CD4-positive, alpha-beta T cell (primary cell): ENCODE measurements at regions not wholly inside any gene's neighbourhood (a gene's known extent, or its start where the extent isn't known, plus 50 kb on each side); places are given as distances from the start of the nearest gene placed in this dataset.

Experiments used
- ATAC-seq: fragments of 200-7000 bp; cut with Tn5 transposase; one replicate; pipeline ENCODE4 v1.10.0; 2022; ENCODE audit warnings: mild to moderate bottlenecking; ENCODE audit not compliant: poor library complexity
- CTCF ChIA-PET: fragments of 350-600 bp; sonication (Branson Sonifier 250); formaldehyde crosslinking; loops from one replicate; lab custom pipeline; 2021; ENCODE audit warnings: antibody characterized with exemption, inconsistent platforms; lab: Charles Lee
- POLR2A ChIA-PET: fragments of 350-600 bp; sonication (Branson Sonifier 250); formaldehyde crosslinking; loops from one replicate; lab custom pipeline; 2021; ENCODE audit warnings: antibody characterized with exemption, inconsistent platforms; lab: Charles Lee
- DNase-seq, 14 experiments: peaks; one replicate each; pipeline ENCODE4 v3.0.0-alpha.2; 2013 to 2020; ENCODE audit warnings: mixed read lengths in 2 of 14
- H3K27ac ChIP-seq, 2 donors: one replicate each; pipeline versions ENCODE4 v1.5.1 to v1.7.0; 2013; ENCODE audit warnings: low read length in 2 of 2, low read depth in 1 of 2, mild to moderate bottlenecking in 1 of 2
- H3K27me3 ChIP-seq, 2 experiments: 1 replicate in 1 of 2; 2 replicates in 1 of 2; pipeline versions ENCODE4 v1.6.1 to v1.7.0; 2013; ENCODE audit warnings: low read length in 2 of 2, control low read depth in 1 of 2, mild to moderate bottlenecking in 1 of 2, moderate library complexity in 1 of 2; ENCODE audit not compliant: insufficient read depth in 2 of 2, control insufficient read depth in 1 of 2
- H3K36me3 ChIP-seq: one replicate; pipeline ENCODE4 v1.6.1; 2013; ENCODE audit warnings: low read length, control low read depth; ENCODE audit not compliant: insufficient read depth
- H3K4me1 ChIP-seq: one replicate; pipeline ENCODE4 v1.6.1; 2013; ENCODE audit warnings: low read length, control low read depth; ENCODE audit not compliant: insufficient read depth
- H3K4me3 ChIP-seq: one replicate; pipeline ENCODE4 v1.5.1; 2013; ENCODE audit warnings: mild to moderate bottlenecking, low read length, moderate library complexity
- H3K9me3 ChIP-seq, 2 experiments: 1 replicate in 1 of 2; 2 replicates in 1 of 2; pipeline versions ENCODE4 v1.6.1 to v1.7.0; 2013; ENCODE audit warnings: low read length in 2 of 2, mild to moderate bottlenecking in 2 of 2, control low read depth in 1 of 2, moderate library complexity in 1 of 2; ENCODE audit not compliant: control insufficient read depth in 1 of 2, insufficient read depth in 1 of 2
- H3K27ac Mint-ChIP-seq: one replicate; pipeline ENCODE4 v1.8.0; 2020; ENCODE audit warnings: mixed read lengths
- H3K27me3 Mint-ChIP-seq: one replicate; pipeline ENCODE4 v1.8.0; 2021; ENCODE audit warnings: mixed read lengths
- H3K36me3 Mint-ChIP-seq: one replicate; pipeline ENCODE4 v1.8.0; 2021; ENCODE audit warnings: low read depth, mixed read lengths
- H3K4me1 Mint-ChIP-seq: one replicate; pipeline ENCODE4 v1.8.0; 2021; ENCODE audit warnings: low read depth, mixed read lengths
- H3K4me3 Mint-ChIP-seq: one replicate; pipeline ENCODE4 v1.8.0; 2020; ENCODE audit warnings: mild to moderate bottlenecking, mixed read lengths
- H3K9me3 Mint-ChIP-seq: one replicate; pipeline ENCODE4 v1.8.0; 2020; ENCODE audit warnings: mixed read lengths
- CTCF ChIP-seq: fragments of 200-600 bp; IDR thresholded peaks from one replicate; pipeline ENCODE4 v1.8.0; 2022; ENCODE audit warnings: antibody characterized with exemption, mild to moderate bottlenecking
- intact Hi-C, 2 experiments: fragments of 100-400 bp; cut with DNase I in 1 of 2; cut with micrococcal nuclease in 1 of 2; formaldehyde crosslinking; loops; one replicate each; pipeline versions ENCODE4 v1.15.1 to v1.9.0; 2023 to 2025; cut with DNase I, micrococcal nuclease

- no peak for ATAC-seq
- CTCF ChIA-PET = interaction anchor here (1.4 kb wide), 1 partner anchor 32 kb away, joined by 3 read pairs; no protein-coding TSS in a partner anchor
- H3K36me3 Mint-ChIP-seq = no peaks in the 10 kb centered on the region
Measured at GRCh38 chr4:81319657-81320056, 104.6 kb upstream of the PRKG2 start.

GRCh38 chr4:81314897-81315470 lies 100.0 kb upstream of the PRKG2 start:
- no peak overlapping the region for H3K27ac ChIP-seq
- CTCF ChIA-PET = interaction anchor here (0.6 kb wide), 1 partner anchor 646 kb away, joined by 4 read pairs; no protein-coding TSS in a partner anchor
- H3K36me3 ChIP-seq = no peaks in the 10 kb centered on the region
- Mint-ChIP-seq H3K9me3 (no peaks in the 10 kb centered on the region), H3K4me3 (no peak overlapping the region), H3K27me3 (peaks cover 16% of the 10 kb centered on the region), H3K27ac (no peak overlapping the region), H3K36me3 (no peaks in the 10 kb centered on the region), H3K4me1 (no peaks in the 10 kb centered on the region)
- intact Hi-C loops = no loop called here
- H3K4me3 ChIP-seq = no peak overlapping the region
- no peaks in the 10 kb centered on the region for H3K4me1 ChIP-seq
- peaks cover 0 to 5% of the 10 kb centered on the region in 2 experiments for H3K27me3 ChIP-seq
- POLR2A ChIA-PET = no interaction called here
- DNase-seq (no peak), ATAC-seq (no peak)
- H3K9me3 ChIP-seq = peaks cover 0 to 2% of the 10 kb centered on the region in 2 experiments
- TF ChIP-seq CTCF = no peak

More at GRCh38 chr4:81319657-81320056, 104.6 kb upstream of the PRKG2 start:
- peaks cover 0 to 9% of the 10 kb centered on the region in 2 experiments for H3K9me3 ChIP-seq
- H3K27ac Mint-ChIP-seq = no peak overlapping the region
- peaks cover 7% of the 10 kb centered on the region for H3K9me3 Mint-ChIP-seq
- POLR2A ChIA-PET = no interaction called here
- no peaks in the 10 kb centered on the region for H3K4me1 ChIP-seq
- intact Hi-C loops = no loop called here
- H3K4me1 Mint-ChIP-seq = no peaks in the 10 kb centered on the region
- H3K27me3 ChIP-seq = peaks cover 0 to 14% of the 10 kb centered on the region in 2 experiments
- peaks cover 29% of the 10 kb centered on the region for H3K27me3 Mint-ChIP-seq
- no peak overlapping the region for H3K27ac ChIP-seq
- H3K4me3 Mint-ChIP-seq = no peak overlapping the region
- DNase-seq = no peak
- TF ChIP-seq CTCF = no peak
- H3K4me3 ChIP-seq = no peak overlapping the region
- no peaks in the 10 kb centered on the region for H3K36me3 ChIP-seq

- Mint-ChIP-seq H3K9me3 (no peaks in the 10 kb centered on the region), H3K27ac (no peak overlapping the region), H3K4me3 (no peak overlapping the region), H3K27me3 (peaks cover 9% of the 10 kb centered on the region), H3K4me1 (no peaks in the 10 kb centered on the region), H3K36me3 (no peaks in the 10 kb centered on the region)
- H3K4me1 ChIP-seq = no peaks in the 10 kb centered on the region
- H3K27ac ChIP-seq = no peak overlapping the region
- no peak for TF ChIP-seq CTCF
- H3K9me3 ChIP-seq = no peaks in the 10 kb centered on the region
- POLR2A ChIA-PET = no interaction called here
- ATAC-seq (no peak), DNase-seq (no peak)
- H3K27me3 ChIP-seq = peaks cover 0 to 2% of the 10 kb centered on the region in 2 experiments
- CTCF ChIA-PET = interaction anchor here (0.6 kb wide), 1 partner anchor 646 kb away, joined by 4 read pairs; no protein-coding TSS in a partner anchor
- intact Hi-C loops = no loop called here
- no peak overlapping the region for H3K4me3 ChIP-seq
- no peaks in the 10 kb centered on the region for H3K36me3 ChIP-seq
Measured at GRCh38 chr4:81314196-81314896, 99.3 kb upstream of the PRKG2 start.
